SK-N-SH (cell line): ENCODE measurements at regions not wholly inside any gene's neighbourhood (a gene's known extent, or its start where the extent isn't known, plus 50 kb on each side); places are given as distances from the start of the nearest gene placed in this dataset.

Experiments used
- JUND ChIP-seq: IDR thresholded peaks from 2 replicates; pipeline ENCODE4 v1.4.0; 2012
- TF ChIP-seq, protein P1 (sequence below): fragments of 200-600 bp; sonication (generic); IDR thresholded peaks from 2 replicates; pipeline ENCODE4 v1.6.1; 2017; ENCODE audit warnings: antibody characterized with exemption, mild to moderate bottlenecking, moderate library complexity

DNA sequence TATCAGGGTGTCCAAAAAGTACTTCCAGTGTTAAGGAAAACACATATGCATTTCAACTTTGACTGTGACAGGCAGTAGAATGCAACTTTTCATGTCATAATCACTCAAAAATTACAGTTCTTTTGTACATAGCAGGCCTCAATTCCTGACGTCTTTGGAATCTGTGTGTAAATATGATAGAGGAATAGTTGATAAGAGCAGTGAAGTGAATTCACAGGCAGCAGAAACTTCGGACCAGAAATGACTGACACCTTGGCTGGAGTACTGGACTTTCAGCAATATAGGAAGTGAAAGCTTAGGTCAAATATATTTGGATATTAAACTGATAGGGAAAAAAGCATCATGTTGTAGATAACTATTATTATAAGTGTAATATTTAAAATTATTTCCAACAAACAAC, 1741.2 kb upstream of the PCDH20 start:
- TF ChIP-seq, protein P1, sequence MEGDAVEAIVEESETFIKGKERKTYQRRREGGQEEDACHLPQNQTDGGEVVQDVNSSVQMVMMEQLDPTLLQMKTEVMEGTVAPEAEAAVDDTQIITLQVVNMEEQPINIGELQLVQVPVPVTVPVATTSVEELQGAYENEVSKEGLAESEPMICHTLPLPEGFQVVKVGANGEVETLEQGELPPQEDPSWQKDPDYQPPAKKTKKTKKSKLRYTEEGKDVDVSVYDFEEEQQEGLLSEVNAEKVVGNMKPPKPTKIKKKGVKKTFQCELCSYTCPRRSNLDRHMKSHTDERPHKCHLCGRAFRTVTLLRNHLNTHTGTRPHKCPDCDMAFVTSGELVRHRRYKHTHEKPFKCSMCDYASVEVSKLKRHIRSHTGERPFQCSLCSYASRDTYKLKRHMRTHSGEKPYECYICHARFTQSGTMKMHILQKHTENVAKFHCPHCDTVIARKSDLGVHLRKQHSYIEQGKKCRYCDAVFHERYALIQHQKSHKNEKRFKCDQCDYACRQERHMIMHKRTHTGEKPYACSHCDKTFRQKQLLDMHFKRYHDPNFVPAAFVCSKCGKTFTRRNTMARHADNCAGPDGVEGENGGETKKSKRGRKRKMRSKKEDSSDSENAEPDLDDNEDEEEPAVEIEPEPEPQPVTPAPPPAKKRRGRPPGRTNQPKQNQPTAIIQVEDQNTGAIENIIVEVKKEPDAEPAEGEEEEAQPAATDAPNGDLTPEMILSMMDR = no peak
- no peak for TF ChIP-seq JUND
